Astrocyte of the spinal cord (primary cell): ENCODE measurements at regions not wholly inside any gene's neighbourhood (a gene's known extent, or its start where the extent isn't known, plus 50 kb on each side); places are given as distances from the start of the nearest gene placed in this dataset.

Experiments
- DNase-seq: peaks from one replicate; pipeline ENCODE4 v3.0.0; 2011; ENCODE audit warnings: low read depth, low spot score
- H3K4me3 ChIP-seq: 2 replicates; pipeline ENCODE4 v1.5.1; 2011; ENCODE audit warnings: low read depth, mild to moderate bottlenecking, low read length, moderate library complexity
- in situ Hi-C: cut with HindIII; loops from 2 replicates; pipeline ENCODE4 v1.10.0; 2017; ENCODE audit warnings: low sequenced_read_pairs
- TF ChIP-seq, protein P1 (sequence below): IDR thresholded peaks from 2 replicates; pipeline ENCODE4 v1.5.1; 2012; ENCODE audit warnings: low read depth, mild to moderate bottlenecking, low read length, inconsistent platforms

DNA sequence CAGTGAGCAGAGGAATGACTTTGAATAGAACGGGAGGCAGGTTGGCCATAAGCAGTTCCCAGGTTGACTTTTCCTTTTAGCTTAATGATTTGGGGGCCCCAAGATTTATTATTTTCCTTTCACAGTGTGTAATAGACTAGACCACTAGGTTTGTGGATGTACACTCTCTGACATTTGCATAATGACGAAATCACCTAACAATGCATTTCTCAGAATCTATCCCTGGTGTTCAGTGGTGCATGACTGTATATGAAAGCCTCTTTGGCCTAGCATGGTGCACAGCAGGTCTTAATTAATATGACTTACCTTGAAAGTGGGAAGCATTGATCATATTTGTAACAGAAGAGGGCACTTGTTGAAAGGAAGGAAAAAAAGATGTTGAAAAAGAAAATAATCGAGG is 761.9 kb downstream of the TYW1 start:
- no peak for DNase-seq
- TF ChIP-seq, protein P1, sequence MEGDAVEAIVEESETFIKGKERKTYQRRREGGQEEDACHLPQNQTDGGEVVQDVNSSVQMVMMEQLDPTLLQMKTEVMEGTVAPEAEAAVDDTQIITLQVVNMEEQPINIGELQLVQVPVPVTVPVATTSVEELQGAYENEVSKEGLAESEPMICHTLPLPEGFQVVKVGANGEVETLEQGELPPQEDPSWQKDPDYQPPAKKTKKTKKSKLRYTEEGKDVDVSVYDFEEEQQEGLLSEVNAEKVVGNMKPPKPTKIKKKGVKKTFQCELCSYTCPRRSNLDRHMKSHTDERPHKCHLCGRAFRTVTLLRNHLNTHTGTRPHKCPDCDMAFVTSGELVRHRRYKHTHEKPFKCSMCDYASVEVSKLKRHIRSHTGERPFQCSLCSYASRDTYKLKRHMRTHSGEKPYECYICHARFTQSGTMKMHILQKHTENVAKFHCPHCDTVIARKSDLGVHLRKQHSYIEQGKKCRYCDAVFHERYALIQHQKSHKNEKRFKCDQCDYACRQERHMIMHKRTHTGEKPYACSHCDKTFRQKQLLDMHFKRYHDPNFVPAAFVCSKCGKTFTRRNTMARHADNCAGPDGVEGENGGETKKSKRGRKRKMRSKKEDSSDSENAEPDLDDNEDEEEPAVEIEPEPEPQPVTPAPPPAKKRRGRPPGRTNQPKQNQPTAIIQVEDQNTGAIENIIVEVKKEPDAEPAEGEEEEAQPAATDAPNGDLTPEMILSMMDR: no peak
- in situ Hi-C loops: no loop called here
- no peak overlapping the region for H3K4me3 ChIP-seq

DNA sequence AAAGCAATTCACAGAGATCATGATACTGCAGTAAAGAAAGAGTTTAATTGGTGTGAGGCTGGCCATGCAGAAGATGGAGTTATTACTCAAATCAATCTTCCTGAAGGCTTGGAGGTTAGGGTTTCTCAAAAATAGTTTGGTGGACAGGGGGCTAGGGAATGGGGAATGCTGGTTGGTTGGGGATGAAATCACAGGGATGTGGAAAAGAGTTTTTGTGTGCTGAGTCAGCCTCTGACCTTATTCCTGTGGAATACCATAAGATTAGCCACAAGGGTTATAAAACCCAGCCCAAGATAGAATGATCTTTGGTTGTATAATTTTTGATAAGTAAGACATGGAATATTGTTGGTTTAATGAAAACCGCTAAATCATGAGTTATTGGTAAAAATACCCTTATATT is 764.3 kb downstream of the TYW1 start:
- TF ChIP-seq, protein P1: no peak

DNA sequence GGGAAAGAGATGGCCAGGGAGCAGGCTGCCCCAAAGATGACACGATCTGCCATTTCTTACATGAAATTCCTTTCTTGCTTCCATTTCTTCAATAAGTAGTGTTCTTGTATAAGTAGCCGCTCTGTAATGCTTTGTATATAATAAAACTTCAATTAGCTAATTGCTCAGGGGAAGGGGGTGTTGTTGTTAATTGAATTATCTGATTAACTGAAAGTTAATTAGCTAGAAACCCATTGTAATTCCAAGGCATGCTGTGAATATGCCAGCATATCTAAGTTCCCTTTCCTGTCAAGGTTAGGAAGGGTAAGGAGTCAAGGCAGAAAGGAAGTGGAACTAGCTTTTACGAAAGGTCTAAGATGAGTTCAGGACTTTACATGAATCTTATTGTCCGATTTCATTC is 765.9 kb downstream of the TYW1 start:
- TF ChIP-seq, protein P1: no peak

More for the DNA sequence above, 764.3 kb downstream of the TYW1 start:
- in situ Hi-C loops: no loop called here
- H3K4me3 ChIP-seq: no peak overlapping the region
- no peak for DNase-seq

DNA sequence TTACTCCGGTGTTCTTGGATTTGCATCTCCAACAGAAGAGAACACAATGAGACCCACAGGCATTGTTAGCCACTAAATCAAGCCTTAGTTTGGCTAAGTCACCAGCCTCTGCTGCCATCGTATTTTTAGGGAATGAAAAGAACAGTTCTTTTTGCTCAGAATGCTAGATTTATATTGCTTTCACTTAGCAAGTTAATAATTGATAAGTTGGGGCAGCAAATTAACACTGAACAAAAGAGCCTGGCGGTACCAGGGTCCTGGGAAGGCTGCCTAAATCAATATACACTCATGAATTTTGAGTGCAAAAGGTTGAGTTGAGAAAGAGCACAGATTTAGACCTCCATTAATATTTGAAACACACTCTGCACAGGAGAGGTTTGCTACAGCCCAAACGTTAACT is 767.7 kb downstream of the TYW1 start:
- in situ Hi-C loops: no loop called here

More for the DNA sequence above, 765.9 kb downstream of the TYW1 start:
- H3K4me3 ChIP-seq: no peak overlapping the region
- DNase-seq: no peak
- in situ Hi-C loops: no loop called here

DNA sequence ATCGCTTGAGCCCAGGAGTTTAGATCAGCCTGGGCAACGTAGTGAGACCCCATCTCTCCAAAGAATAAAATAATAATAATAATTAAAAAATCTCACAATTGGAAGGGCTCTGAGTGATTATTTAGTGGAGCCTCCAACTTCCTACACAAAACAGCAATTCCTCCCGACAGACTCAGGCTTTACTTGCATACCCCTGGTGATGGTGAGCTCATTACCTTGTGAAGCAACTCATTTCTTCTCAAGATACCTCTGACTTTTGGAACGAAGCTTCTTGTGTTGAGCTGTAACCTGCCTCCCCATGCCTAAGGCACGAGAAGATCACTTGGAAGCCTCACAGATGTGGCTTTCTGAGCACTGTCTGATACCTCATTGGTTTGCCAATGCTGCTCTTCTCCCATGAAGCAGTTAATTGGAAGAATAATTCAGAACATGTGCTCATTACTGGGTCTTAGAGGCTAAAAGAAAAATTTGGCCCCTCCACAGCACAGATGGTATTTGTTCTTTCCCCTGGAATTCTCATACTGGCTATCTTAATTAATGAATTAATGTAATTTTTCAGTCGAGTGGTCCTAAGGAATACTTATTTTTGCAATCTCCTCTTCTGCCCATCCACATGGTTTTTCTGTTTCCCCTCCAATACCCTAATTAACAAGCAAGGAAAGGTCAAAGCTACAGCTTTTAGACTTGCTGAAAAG is 769.0 kb downstream of the TYW1 start:
- in situ Hi-C loops: no loop called here

More for the DNA sequence above, 767.7 kb downstream of the TYW1 start:
- TF ChIP-seq, protein P1: no peak
- no peak for DNase-seq
- H3K4me3 ChIP-seq: no peak overlapping the region

DNA sequence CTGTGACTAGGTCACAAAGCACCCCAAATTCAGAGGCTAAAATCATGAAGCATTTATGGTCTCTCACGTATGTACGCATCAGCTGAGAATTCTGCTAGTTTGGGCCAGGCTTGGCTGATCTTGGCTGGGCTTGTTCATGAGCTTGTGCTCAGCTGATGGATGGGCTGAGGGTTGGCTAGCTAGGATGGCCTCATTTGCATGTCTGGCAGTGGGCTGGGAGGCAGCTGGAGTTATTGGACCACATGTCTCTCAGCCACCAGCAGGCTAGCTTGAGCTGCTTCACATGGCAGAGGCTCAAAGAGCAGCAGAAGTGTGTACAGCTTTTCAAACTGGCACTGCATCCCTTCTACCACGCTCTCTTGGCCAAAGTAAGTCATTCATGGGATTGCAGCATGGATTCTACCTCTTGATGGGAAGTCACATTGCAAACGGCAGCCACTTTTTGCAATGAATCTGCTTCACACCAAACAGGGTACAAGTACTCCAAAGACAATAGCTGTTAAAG is 770.3 kb downstream of the TYW1 start:
- DNase-seq: no peak
- in situ Hi-C loops: no loop called here
- H3K4me3 ChIP-seq: no peak overlapping the region
- TF ChIP-seq, protein P1: no peak

More for the DNA sequence above, 769.0 kb downstream of the TYW1 start:
- H3K4me3 ChIP-seq: no peak overlapping the region
- TF ChIP-seq, protein P1: no peak
- no peak for DNase-seq
